OCI-LY1 (cell line): ENCODE measurements at regions not wholly inside any gene's neighbourhood (a gene's known extent, or its start where the extent isn't known, plus 50 kb on each side); places are given as distances from the start of the nearest gene placed in this dataset.

Source experiments
- EZH2 ChIP-seq: fragments of 200-600 bp; sonication (generic), shearing (Covaris generic); IDR thresholded peaks from 2 replicates; pipeline ENCODE4 v1.8.0; 2017; ENCODE audit warnings: borderline replicate concordance, mixed run types, mild to moderate bottlenecking, antibody characterized with exemption, low read length, moderate library complexity, mixed read lengths
- TF ChIP-seq, protein P1 (sequence below): fragments of 200-600 bp; sonication (generic), shearing (Covaris generic); IDR thresholded peaks from 2 replicates; pipeline ENCODE4 v1.5.1; 2017; ENCODE audit warnings: mild to moderate bottlenecking, antibody characterized with exemption, low read length, moderate library complexity, mixed read lengths

DNA sequence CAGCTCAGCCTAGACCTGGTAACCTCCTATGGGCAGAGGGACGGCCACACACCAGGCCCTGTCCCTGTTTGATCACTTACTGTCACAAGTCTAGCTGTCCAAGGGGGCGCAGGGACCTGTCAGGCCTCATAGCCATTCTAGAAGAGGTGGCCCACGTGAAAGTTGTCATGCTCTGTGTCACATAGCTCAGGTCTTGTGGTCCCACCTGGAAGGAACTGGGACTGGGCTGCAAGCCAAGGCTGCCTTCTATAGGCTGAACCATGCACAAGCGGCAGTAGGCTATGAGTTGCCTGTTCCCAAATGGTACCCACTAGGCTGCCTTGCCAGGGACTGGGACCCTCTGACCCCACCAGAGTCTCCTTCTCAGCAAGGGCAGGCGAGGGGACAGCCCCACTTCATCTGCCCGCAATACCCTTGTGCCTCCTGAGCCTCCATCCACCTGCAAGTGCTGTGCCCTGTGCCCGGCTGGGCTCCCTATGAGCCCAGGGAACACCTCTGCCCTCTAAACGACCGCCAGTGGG is 177.5 kb downstream of the ANAPC1 start:
- TF ChIP-seq, protein P1, sequence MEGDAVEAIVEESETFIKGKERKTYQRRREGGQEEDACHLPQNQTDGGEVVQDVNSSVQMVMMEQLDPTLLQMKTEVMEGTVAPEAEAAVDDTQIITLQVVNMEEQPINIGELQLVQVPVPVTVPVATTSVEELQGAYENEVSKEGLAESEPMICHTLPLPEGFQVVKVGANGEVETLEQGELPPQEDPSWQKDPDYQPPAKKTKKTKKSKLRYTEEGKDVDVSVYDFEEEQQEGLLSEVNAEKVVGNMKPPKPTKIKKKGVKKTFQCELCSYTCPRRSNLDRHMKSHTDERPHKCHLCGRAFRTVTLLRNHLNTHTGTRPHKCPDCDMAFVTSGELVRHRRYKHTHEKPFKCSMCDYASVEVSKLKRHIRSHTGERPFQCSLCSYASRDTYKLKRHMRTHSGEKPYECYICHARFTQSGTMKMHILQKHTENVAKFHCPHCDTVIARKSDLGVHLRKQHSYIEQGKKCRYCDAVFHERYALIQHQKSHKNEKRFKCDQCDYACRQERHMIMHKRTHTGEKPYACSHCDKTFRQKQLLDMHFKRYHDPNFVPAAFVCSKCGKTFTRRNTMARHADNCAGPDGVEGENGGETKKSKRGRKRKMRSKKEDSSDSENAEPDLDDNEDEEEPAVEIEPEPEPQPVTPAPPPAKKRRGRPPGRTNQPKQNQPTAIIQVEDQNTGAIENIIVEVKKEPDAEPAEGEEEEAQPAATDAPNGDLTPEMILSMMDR, result peak; percentile 10; the same call in 1 of the 2 replicates
- TF ChIP-seq EZH2, result no peak
